Thyroid gland (tissue), 4 donors: ENCODE measurements at regions not wholly inside any gene's neighbourhood (a gene's known extent, or its start where the extent isn't known, plus 50 kb on each side); places are given as distances from the start of the nearest gene placed in this dataset.
"Not testable (repeated sequence)": the region's sequence is repeated elsewhere in the genome, so short reads cannot be mapped to it uniquely, and the experiment has no call there.

ENCODE experiments used
- DNase-seq, 2 donors: peaks; one replicate each; pipeline ENCODE4 v3.0.0-alpha.2; 2019
- H3K27ac ChIP-seq, 3 donors: fragments of 200-600 bp; sonication (generic); 1 replicate in 2 of 3; 2 replicates in 1 of 3; pipeline ENCODE4 v1.5.1; 2016 to 2019; ENCODE audit warnings: mild to moderate bottlenecking in 1 of 3, moderate library complexity in 1 of 3
- H3K27me3 ChIP-seq: fragments of 200-600 bp; sonication (generic); one replicate; pipeline ENCODE4 v1.5.1; 2019
- H3K36me3 ChIP-seq, 2 donors: fragments of 200-600 bp; sonication (generic); one replicate each; pipeline ENCODE4 v1.5.1; 2016 to 2019
- H3K4me1 ChIP-seq, 2 donors: fragments of 200-600 bp; sonication (generic); one replicate each; pipeline ENCODE4 v1.5.1; 2017 to 2019
- H3K4me3 ChIP-seq, 3 donors: fragments of 200-600 bp; sonication (generic); replicated peaks in 1 of 3; 1 replicate in 2 of 3; 2 replicates in 1 of 3; pipeline ENCODE4 v1.5.1; 2016; ENCODE audit warnings: mild to moderate bottlenecking in 1 of 3
- H3K9me3 ChIP-seq: fragments of 200-600 bp; sonication (generic); one replicate; pipeline ENCODE4 v1.5.1; 2017
- POLR2A ChIP-seq, 2 donors: fragments of 450-650 bp; IDR thresholded peaks; one replicate each; pipeline ENCODE4 v1.6.1; 2017; ENCODE audit warnings: antibody characterized with exemption in 2 of 2, mild to moderate bottlenecking in 2 of 2, moderate library complexity in 1 of 2
- WGBS, 2 donors: methylation state at CpG; one replicate each; pipeline ENCODE4 v1.1.5; 2017; 5-methylcytosine and 5-hydroxymethylcytosine counted together
- intact Hi-C: fragments of 100-400 bp; cut with DNase I; formaldehyde crosslinking; loops from one replicate; pipeline ENCODE4 v1.15.1; 2023
- TF ChIP-seq, protein P1 (sequence below), 6 experiments: fragments of 200-600 bp in 3 of 6; fragments of 450-650 bp in 3 of 6; sonication (generic) in 3 of 6; IDR thresholded peaks; one replicate each; pipeline ENCODE4 v1.5.1; 2016 to 2019; ENCODE audit warnings: antibody characterized with exemption in 6 of 6, mild to moderate bottlenecking in 2 of 6, inconsistent platforms in 1 of 6, moderate library complexity in 1 of 6

DNA sequence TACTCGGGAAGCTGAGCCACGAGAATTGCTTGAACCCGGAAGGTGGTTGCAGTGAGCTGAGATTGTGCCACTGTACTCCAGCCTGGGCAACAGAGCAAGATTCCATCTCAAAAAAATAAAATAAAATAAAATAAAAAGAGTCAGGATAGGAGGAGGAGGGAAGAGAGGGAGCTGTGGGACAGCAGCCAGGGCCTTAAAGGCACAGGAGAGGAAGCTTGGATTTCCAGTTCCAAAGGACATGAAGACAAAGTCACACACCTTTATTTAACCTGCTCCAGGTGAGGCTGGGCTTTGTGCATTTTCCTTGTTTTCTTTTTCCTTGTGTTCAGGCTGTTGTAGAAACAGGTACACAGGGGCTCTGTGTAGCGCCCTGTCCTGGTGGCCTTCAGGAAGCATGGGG lies 138.2 kb upstream of the HMX1 start:
- not testable (repeated sequence) for H3K36me3 ChIP-seq, H3K27ac ChIP-seq
- WGBS, 2 donors: 94 to 95% methylated on average over 4 of the region's 4 CpGs

DNA sequence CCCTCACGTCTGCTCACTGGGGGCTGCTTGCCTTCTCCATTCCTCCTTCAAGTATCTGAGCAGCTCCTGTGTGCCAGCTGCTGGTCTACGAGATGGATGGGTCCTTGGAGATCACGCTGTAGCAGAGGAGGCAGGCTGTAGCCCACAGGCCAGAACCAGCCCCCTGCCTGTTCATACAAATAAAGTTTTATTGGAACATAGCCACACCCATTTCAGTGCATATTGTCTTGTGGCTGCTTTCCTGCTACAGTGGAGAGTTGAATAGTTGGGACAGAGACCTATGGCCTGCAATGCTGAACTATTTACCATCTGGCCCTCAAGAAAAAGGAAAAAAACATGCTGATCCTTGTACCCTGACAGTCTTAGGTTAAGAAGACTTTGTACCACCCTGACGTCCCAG lies 136.8 kb upstream of the HMX1 start:
- intact Hi-C loops, H3K4me3 ChIP-seq, H3K9me3 ChIP-seq, H3K27me3 ChIP-seq, H3K4me1 ChIP-seq, DNase-seq, H3K27ac ChIP-seq, H3K36me3 ChIP-seq: not testable (repeated sequence)
- WGBS, 2 donors: 91 to 95% methylated on average over 2 of the region's 4 CpGs

More for the DNA sequence above, 138.2 kb upstream of the HMX1 start:
- DNase-seq, intact Hi-C loops, H3K4me3 ChIP-seq, H3K4me1 ChIP-seq, H3K9me3 ChIP-seq, H3K27me3 ChIP-seq: not testable (repeated sequence)

DNA sequence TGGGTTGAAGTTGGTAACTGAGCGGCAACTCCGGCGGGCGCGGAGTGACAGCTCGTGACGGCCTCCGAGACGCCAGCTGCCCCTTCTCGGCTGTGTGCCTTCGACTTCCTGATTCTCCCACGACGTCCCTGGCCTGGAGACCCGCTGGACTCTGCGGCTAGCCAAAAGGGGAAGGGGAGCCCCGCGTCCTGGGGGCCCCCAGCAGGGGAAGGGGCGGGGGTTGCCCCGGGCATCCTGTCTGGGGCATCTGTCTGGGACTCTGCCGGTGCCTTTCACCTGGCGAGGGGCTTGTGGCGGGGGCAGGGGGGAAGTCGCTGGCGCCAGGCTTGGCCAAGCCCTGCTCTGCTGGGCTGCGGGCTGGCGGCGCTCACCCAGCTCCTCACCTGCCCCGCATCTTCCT lies 129.5 kb upstream of the HMX1 start:
- intact Hi-C loops: loop anchor here (5.0 kb wide), 1 partner anchor 126 kb away; no protein-coding TSS in a partner anchor
- WGBS, 2 donors: 0 to 8% methylated on average over 1 to 5 of the region's 28 CpGs
- H3K4me3 ChIP-seq: peak overlapping the region in 1 of 3 donors; percentile 21

DNA sequence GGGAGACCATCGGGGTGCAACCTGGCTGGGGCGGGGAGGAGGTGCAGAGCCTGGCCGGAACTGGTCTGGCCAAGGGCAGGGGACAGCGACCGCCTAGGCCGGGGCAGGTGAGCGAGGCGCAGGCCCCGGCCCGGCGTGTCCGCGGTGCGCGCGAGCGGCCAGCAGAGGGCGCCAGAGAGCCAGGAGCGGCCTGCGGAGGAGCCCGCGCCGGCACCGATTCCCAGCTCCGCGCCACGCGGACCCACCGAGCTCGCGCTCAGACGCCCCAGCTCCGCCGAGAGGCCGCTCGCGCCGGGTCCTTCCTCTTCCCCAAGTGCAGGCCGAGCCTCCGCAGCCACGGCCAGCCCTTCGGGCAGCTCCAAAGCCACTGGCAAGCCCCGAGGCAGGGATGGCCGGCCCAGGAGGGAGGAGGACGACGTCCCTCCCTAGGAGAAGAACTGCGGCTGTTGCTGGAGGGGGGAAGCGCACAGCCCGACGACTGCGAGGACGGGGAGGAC lies 128.9 kb upstream of the HMX1 start:
- 0% methylated on average over 1 to 3 of the region's 52 CpGs for WGBS, 2 donors
- intact Hi-C loops: loop anchor here (5.0 kb wide), 1 partner anchor 127 kb away; no protein-coding TSS in a partner anchor
- H3K4me3 ChIP-seq: peak overlapping the region in 2 of 3 donors; percentile 21 to 39
- not testable (repeated sequence) for H3K9me3 ChIP-seq, H3K27ac ChIP-seq, H3K36me3 ChIP-seq, H3K27me3 ChIP-seq, H3K4me1 ChIP-seq
- peak in 1 of 2 donors; percentile 6 for TF ChIP-seq POLR2A (IDR thresholded peaks at IDR 0.05)
- TF ChIP-seq, protein P1, sequence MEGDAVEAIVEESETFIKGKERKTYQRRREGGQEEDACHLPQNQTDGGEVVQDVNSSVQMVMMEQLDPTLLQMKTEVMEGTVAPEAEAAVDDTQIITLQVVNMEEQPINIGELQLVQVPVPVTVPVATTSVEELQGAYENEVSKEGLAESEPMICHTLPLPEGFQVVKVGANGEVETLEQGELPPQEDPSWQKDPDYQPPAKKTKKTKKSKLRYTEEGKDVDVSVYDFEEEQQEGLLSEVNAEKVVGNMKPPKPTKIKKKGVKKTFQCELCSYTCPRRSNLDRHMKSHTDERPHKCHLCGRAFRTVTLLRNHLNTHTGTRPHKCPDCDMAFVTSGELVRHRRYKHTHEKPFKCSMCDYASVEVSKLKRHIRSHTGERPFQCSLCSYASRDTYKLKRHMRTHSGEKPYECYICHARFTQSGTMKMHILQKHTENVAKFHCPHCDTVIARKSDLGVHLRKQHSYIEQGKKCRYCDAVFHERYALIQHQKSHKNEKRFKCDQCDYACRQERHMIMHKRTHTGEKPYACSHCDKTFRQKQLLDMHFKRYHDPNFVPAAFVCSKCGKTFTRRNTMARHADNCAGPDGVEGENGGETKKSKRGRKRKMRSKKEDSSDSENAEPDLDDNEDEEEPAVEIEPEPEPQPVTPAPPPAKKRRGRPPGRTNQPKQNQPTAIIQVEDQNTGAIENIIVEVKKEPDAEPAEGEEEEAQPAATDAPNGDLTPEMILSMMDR (IDR thresholded peaks at IDR 0.05): peak in 5 of 6 experiments; percentile 82 to 97 (median 93)
- DNase-seq: peak; percentile 68 to 70

More for the DNA sequence above, 129.5 kb upstream of the HMX1 start:
- not testable (repeated sequence) for H3K27ac ChIP-seq, H3K4me1 ChIP-seq, H3K9me3 ChIP-seq, H3K36me3 ChIP-seq, H3K27me3 ChIP-seq
- DNase-seq: peak in 1 of 2 donors; percentile 6

DNA sequence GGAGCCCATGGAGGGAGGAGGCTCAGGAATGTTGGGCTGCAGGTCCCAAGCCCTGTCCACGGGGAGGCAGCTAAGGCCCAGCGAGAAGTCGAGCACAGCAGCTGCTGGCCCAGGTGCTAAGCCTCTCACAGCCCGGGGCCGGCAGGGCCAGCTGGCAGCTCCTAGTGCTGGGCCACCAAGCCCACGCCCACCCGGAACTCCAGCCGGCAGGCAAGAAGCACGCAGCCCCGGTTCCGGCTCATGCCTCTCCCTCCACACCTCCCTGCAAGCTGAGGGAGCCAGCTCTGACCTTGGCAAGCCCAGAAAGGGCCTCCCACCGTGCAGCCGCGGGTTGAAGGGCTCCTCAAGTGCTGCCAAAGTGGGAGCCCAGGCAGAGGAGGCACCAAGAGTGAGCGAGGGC lies 121.3 kb upstream of the HMX1 start:
- H3K4me3 ChIP-seq, intact Hi-C loops, H3K36me3 ChIP-seq, H3K27ac ChIP-seq, H3K4me1 ChIP-seq, H3K9me3 ChIP-seq, H3K27me3 ChIP-seq: not testable (repeated sequence)
- peak; percentile 55 to 76 for DNase-seq
- 42% methylated on average over 4 of the region's 15 CpGs; no CpG with 5 or more reads in 1 of the 2 donors for WGBS, 2 donors

GRCh38 chr4:8991449-8991848 lies 119.8 kb upstream of the HMX1 start:
- intact Hi-C loops: not testable (repeated sequence)

GRCh38 chr4:8990341-8990740 lies 118.7 kb upstream of the HMX1 start:
- H3K27ac ChIP-seq, intact Hi-C loops, H3K9me3 ChIP-seq, H3K36me3 ChIP-seq, DNase-seq, H3K4me3 ChIP-seq, H3K4me1 ChIP-seq, H3K27me3 ChIP-seq: not testable (repeated sequence)
- WGBS, 2 donors: 91 to 98% methylated on average over 8 to 9 of the region's 18 CpGs

More at GRCh38 chr4:8991449-8991848, 119.8 kb upstream of the HMX1 start:
- not testable (repeated sequence) for H3K27ac ChIP-seq, H3K4me1 ChIP-seq, H3K27me3 ChIP-seq, H3K36me3 ChIP-seq, DNase-seq, H3K4me3 ChIP-seq, H3K9me3 ChIP-seq

- DNase-seq, H3K4me1 ChIP-seq, H3K4me3 ChIP-seq, H3K36me3 ChIP-seq, H3K27ac ChIP-seq, intact Hi-C loops, H3K9me3 ChIP-seq, H3K27me3 ChIP-seq: not testable (repeated sequence)
- 92 to 95% methylated on average over 15 of the region's 15 CpGs for WGBS, 2 donors
Measured at GRCh38 chr4:8985786-8986185, 114.1 kb upstream of the HMX1 start.

GRCh38 chr4:8984641-8985040 lies 113.0 kb upstream of the HMX1 start:
- H3K27me3 ChIP-seq, H3K4me1 ChIP-seq, H3K4me3 ChIP-seq, H3K36me3 ChIP-seq, intact Hi-C loops, DNase-seq, H3K9me3 ChIP-seq, H3K27ac ChIP-seq: not testable (repeated sequence)
- WGBS, 2 donors: 91 to 93% methylated on average over 11 of the region's 11 CpGs

GRCh38 chr4:8983921-8984320 lies 112.3 kb upstream of the HMX1 start:
- 83 to 84% methylated on average over 12 of the region's 12 CpGs for WGBS, 2 donors
- intact Hi-C loops: not testable (repeated sequence)

GRCh38 chr4:8976466-8977128 lies 105.0 kb upstream of the HMX1 start:
- H3K4me3 ChIP-seq, H3K9me3 ChIP-seq, H3K36me3 ChIP-seq, H3K4me1 ChIP-seq, intact Hi-C loops, H3K27ac ChIP-seq, H3K27me3 ChIP-seq: not testable (repeated sequence)
- peak in 1 of 2 donors; percentile 28 for DNase-seq
- WGBS, 2 donors: 68 to 93% methylated on average over 15 to 23 of the region's 24 CpGs

More at GRCh38 chr4:8983921-8984320, 112.3 kb upstream of the HMX1 start:
- not testable (repeated sequence) for H3K4me1 ChIP-seq, H3K9me3 ChIP-seq, DNase-seq, H3K4me3 ChIP-seq, H3K36me3 ChIP-seq, H3K27me3 ChIP-seq, H3K27ac ChIP-seq

- intact Hi-C loops, H3K27ac ChIP-seq, H3K4me1 ChIP-seq, H3K4me3 ChIP-seq, DNase-seq, H3K36me3 ChIP-seq, H3K27me3 ChIP-seq, H3K9me3 ChIP-seq: not testable (repeated sequence)
- 89 to 92% methylated on average over 7 of the region's 7 CpGs for WGBS, 2 donors
Measured at GRCh38 chr4:8972635-8973034, 101.0 kb upstream of the HMX1 start.
